ENCODE measurements at regions not wholly inside any gene's neighbourhood (a gene's known extent, or its start where the extent isn't known, plus 50 kb on each side); places are given as distances from the start of the nearest gene placed in this dataset.
"Not testable (repeated sequence)": the region's sequence is repeated elsewhere in the genome, so short reads cannot be mapped to it uniquely, and the experiment has no call there.

GRCh38 chr10:87300163-87300562 lies 57.4 kb upstream of the NUTM2D start:
- intact Hi-C loops (cut with DNase I); DNase-seq; H3K4me3 ChIP-seq; H3K4me1 ChIP-seq; H3K27me3 ChIP-seq (ENCODE audit: insufficient read depth in 3 of 3, low read length in 2 of 3); ATAC-seq; H3K27ac ChIP-seq; H3K9me3 ChIP-seq; H3K36me3 ChIP-seq (ENCODE audit: insufficient read depth in 1 of 2, low read depth in 1 of 2): not testable (repeated sequence)
- no CpG with 5 or more reads among the region's 1 CpG for WGBS, 3 donors

GRCh38 chr10:87301466-87302115 lies 56.0 kb upstream of the NUTM2D start:
- H3K4me3 ChIP-seq; H3K27me3 ChIP-seq (ENCODE audit: insufficient read depth in 3 of 3, low read length in 2 of 3); H3K27ac ChIP-seq; H3K36me3 ChIP-seq (ENCODE audit: insufficient read depth in 1 of 2, low read depth in 1 of 2); H3K9me3 ChIP-seq; H3K4me1 ChIP-seq; intact Hi-C loops (cut with DNase I): not testable (repeated sequence)
- DNase-seq (peak; percentile 28 to 72), ATAC-seq (peak; percentile 97 to 99 (median 98))
- TF ChIP-seq, protein P1, sequence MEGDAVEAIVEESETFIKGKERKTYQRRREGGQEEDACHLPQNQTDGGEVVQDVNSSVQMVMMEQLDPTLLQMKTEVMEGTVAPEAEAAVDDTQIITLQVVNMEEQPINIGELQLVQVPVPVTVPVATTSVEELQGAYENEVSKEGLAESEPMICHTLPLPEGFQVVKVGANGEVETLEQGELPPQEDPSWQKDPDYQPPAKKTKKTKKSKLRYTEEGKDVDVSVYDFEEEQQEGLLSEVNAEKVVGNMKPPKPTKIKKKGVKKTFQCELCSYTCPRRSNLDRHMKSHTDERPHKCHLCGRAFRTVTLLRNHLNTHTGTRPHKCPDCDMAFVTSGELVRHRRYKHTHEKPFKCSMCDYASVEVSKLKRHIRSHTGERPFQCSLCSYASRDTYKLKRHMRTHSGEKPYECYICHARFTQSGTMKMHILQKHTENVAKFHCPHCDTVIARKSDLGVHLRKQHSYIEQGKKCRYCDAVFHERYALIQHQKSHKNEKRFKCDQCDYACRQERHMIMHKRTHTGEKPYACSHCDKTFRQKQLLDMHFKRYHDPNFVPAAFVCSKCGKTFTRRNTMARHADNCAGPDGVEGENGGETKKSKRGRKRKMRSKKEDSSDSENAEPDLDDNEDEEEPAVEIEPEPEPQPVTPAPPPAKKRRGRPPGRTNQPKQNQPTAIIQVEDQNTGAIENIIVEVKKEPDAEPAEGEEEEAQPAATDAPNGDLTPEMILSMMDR (IDR thresholded peaks at IDR 0.05) = peak; percentile 45
- WGBS, 3 donors = 2 to 5% (median 2%) methylated on average over 12 to 13 of the region's 16 CpGs

GRCh38 chr10:87302132-87302531 lies 55.4 kb upstream of the NUTM2D start:
- WGBS, 3 donors = 90 to 98% (median 95%) methylated on average over 1 of the region's 3 CpGs
- not testable (repeated sequence) for ATAC-seq

DNA sequence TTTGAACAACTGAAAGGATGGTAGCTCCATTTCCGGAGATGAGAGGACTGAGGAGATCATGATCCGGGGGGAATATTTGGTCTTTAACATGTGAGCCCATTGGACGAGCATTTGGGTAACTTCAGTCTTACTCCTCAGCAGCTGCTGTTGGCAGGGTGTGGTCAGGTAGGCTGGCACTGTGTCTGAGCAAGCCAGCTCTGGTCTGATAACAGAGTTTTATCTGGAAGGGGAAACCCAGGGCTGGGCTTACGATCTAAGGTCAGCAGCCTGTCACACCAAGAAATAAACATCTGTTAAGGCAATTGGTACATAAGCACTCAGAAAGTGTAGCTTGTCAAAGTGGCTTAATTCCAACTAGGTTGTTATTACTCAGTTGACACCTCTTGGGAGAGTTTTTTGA lies 53.8 kb upstream of the NUTM2D start:
- H3K27ac ChIP-seq; H3K27me3 ChIP-seq (ENCODE audit: insufficient read depth in 3 of 3, low read length in 2 of 3); H3K4me3 ChIP-seq; H3K4me1 ChIP-seq; ATAC-seq; H3K36me3 ChIP-seq (ENCODE audit: insufficient read depth in 1 of 2, low read depth in 1 of 2); intact Hi-C loops (cut with DNase I); DNase-seq; H3K9me3 ChIP-seq: not testable (repeated sequence)
- 61 to 70% methylated on average over 1 of the region's 4 CpGs; no CpG with 5 or more reads in 1 of the 3 donors for WGBS, 3 donors

More at GRCh38 chr10:87302132-87302531, 55.4 kb upstream of the NUTM2D start:
- H3K27ac ChIP-seq; H3K4me3 ChIP-seq; intact Hi-C loops (cut with DNase I); DNase-seq; H3K36me3 ChIP-seq (ENCODE audit: insufficient read depth in 1 of 2, low read depth in 1 of 2); H3K27me3 ChIP-seq (ENCODE audit: insufficient read depth in 3 of 3, low read length in 2 of 3); H3K4me1 ChIP-seq; H3K9me3 ChIP-seq: not testable (repeated sequence)

GRCh38 chr10:87306681-87307080 lies 50.9 kb upstream of the NUTM2D start:
- ATAC-seq; H3K4me3 ChIP-seq; intact Hi-C loops (cut with DNase I); H3K27ac ChIP-seq; H3K36me3 ChIP-seq (ENCODE audit: insufficient read depth in 1 of 2, low read depth in 1 of 2); H3K27me3 ChIP-seq (ENCODE audit: insufficient read depth in 3 of 3, low read length in 2 of 3); H3K4me1 ChIP-seq; H3K9me3 ChIP-seq: not testable (repeated sequence)
- peak in 1 of 2 donors; percentile 38 for DNase-seq
- 50 to 55% methylated on average over 2 of the region's 4 CpGs; no CpG with 5 or more reads in 1 of the 3 donors for WGBS, 3 donors
